ACC112 (cell line): ENCODE measurements at regions not wholly inside any gene's neighbourhood (a gene's known extent, or its start where the extent isn't known, plus 50 kb on each side); places are given as distances from the start of the nearest gene placed in this dataset.
"Not testable (repeated sequence)": the region's sequence is repeated elsewhere in the genome, so short reads cannot be mapped to it uniquely, and the experiment has no call there.

Experiments used
- H2AFZ ChIP-seq: fragments of 200-600 bp; sonication (generic); one replicate; pipeline ENCODE4 v1.6.0; 2017; ENCODE audit warnings: antibody characterized with exemption, low read length; ENCODE audit not compliant: unreplicated experiment
- H3K27ac ChIP-seq: fragments of 200-600 bp; sonication (generic); 2 replicates; pipeline ENCODE4 v1.5.1; 2014; ENCODE audit warnings: low read depth, mild to moderate bottlenecking, antibody characterized with exemption, low read length, moderate library complexity
- H3K27me3 ChIP-seq: fragments of 200-600 bp; sonication (generic); 2 replicates; pipeline ENCODE4 v1.6.1; 2014; ENCODE audit warnings: mild to moderate bottlenecking, antibody characterized with exemption, low read length, moderate library complexity, mixed read lengths; ENCODE audit not compliant: insufficient read depth
- H3K36me3 ChIP-seq: fragments of 200-600 bp; sonication (generic); 2 replicates; pipeline ENCODE4 v1.6.1; 2016; ENCODE audit warnings: mild to moderate bottlenecking, antibody characterized with exemption, low read length, moderate library complexity, mixed read lengths; ENCODE audit not compliant: insufficient read depth
- H3K4me1 ChIP-seq: fragments of 200-600 bp; sonication (generic); one replicate; pipeline ENCODE4 v1.6.1; 2016; ENCODE audit warnings: low read length, mixed read lengths; ENCODE audit not compliant: insufficient read depth, unreplicated experiment, control insufficient read depth
- H3K4me3 ChIP-seq: fragments of 200-600 bp; sonication (generic); 2 replicates; pipeline ENCODE4 v1.5.1; 2014; ENCODE audit warnings: mild to moderate bottlenecking, low read depth, low read length
- H3K79me2 ChIP-seq: fragments of 200-600 bp; sonication (generic); one replicate; pipeline ENCODE4 v1.6.0; 2016; ENCODE audit warnings: low read length; ENCODE audit not compliant: control insufficient read depth, unreplicated experiment, insufficient read depth

- Histone ChIP-seq H2AFZ (no peak overlapping the region), H3K4me3 (no peak overlapping the region), H3K79me2 (no peaks in the 10 kb centered on the region), H3K27me3 (no peaks in the 10 kb centered on the region), H3K36me3 (no peaks in the 10 kb centered on the region), H3K4me1 (no peaks in the 10 kb centered on the region), H3K27ac (no peak overlapping the region)
These were observed 372.8 kb upstream of the UBE2E3 start for GRCh38 chr2:180607514-180608049.

GRCh38 chr2:180604077-180604476 lies 376.3 kb upstream of the UBE2E3 start:
- no peaks in the 10 kb centered on the region for H3K4me1 ChIP-seq
- no peak overlapping the region for H3K27ac ChIP-seq
- no peak overlapping the region for H2AFZ ChIP-seq
- H3K79me2 ChIP-seq = no peaks in the 10 kb centered on the region
- no peaks in the 10 kb centered on the region for H3K36me3 ChIP-seq
- H3K27me3 ChIP-seq = no peaks in the 10 kb centered on the region
- H3K4me3 ChIP-seq = no peak overlapping the region

- H3K27ac ChIP-seq = no peak overlapping the region
- no peaks in the 10 kb centered on the region for H3K4me1 ChIP-seq
- no peaks in the 10 kb centered on the region for H3K79me2 ChIP-seq
- no peak overlapping the region for H2AFZ ChIP-seq
- H3K4me3 ChIP-seq = no peak overlapping the region
- no peaks in the 10 kb centered on the region for H3K27me3 ChIP-seq
- H3K36me3 ChIP-seq = no peaks in the 10 kb centered on the region
These were observed 379.4 kb upstream of the UBE2E3 start for GRCh38 chr2:180601016-180601415.

GRCh38 chr2:180599804-180600203 lies 380.6 kb upstream of the UBE2E3 start:
- no peaks in the 10 kb centered on the region for H3K79me2 ChIP-seq
- H3K27me3 ChIP-seq = no peaks in the 10 kb centered on the region
- H3K4me3 ChIP-seq = no peak overlapping the region

GRCh38 chr2:180597179-180597578 lies 383.2 kb upstream of the UBE2E3 start:
- no peaks in the 10 kb centered on the region for H3K4me1 ChIP-seq
- H3K27me3 ChIP-seq = no peaks in the 10 kb centered on the region
- H3K79me2 ChIP-seq = no peaks in the 10 kb centered on the region
- no peak overlapping the region for H3K27ac ChIP-seq
- no peak overlapping the region for H3K4me3 ChIP-seq
- H2AFZ ChIP-seq = no peak overlapping the region
- no peaks in the 10 kb centered on the region for H3K36me3 ChIP-seq

More at GRCh38 chr2:180599804-180600203, 380.6 kb upstream of the UBE2E3 start:
- no peak overlapping the region for H2AFZ ChIP-seq
- H3K4me1 ChIP-seq = no peaks in the 10 kb centered on the region
- H3K27ac ChIP-seq = no peak overlapping the region
- no peaks in the 10 kb centered on the region for H3K36me3 ChIP-seq

GRCh38 chr2:180596453-180596852 lies 384.0 kb upstream of the UBE2E3 start:
- Histone ChIP-seq H3K4me1 (no peaks in the 10 kb centered on the region), H3K36me3 (no peaks in the 10 kb centered on the region), H3K4me3 (no peak overlapping the region), H3K27ac (no peak overlapping the region), H3K27me3 (no peaks in the 10 kb centered on the region), H2AFZ (no peak overlapping the region), H3K79me2 (no peaks in the 10 kb centered on the region)

- H3K36me3 ChIP-seq = no peaks in the 10 kb centered on the region
- no peaks in the 10 kb centered on the region for H3K79me2 ChIP-seq
- no peak overlapping the region for H3K27ac ChIP-seq
- H3K27me3 ChIP-seq = no peaks in the 10 kb centered on the region
- H3K4me3 ChIP-seq = no peak overlapping the region
- H2AFZ ChIP-seq = no peak overlapping the region
- no peaks in the 10 kb centered on the region for H3K4me1 ChIP-seq
These were observed 388.5 kb upstream of the UBE2E3 start for GRCh38 chr2:180591947-180592346.

GRCh38 chr2:180591093-180591781 lies 389.2 kb upstream of the UBE2E3 start:
- not testable (repeated sequence) for H2AFZ ChIP-seq

GRCh38 chr2:180583441-180584140 lies 396.8 kb upstream of the UBE2E3 start:
- Histone ChIP-seq H3K4me1 (no peaks in the 10 kb centered on the region), H3K27ac (no peak overlapping the region), H3K27me3 (no peaks in the 10 kb centered on the region), H3K36me3 (no peaks in the 10 kb centered on the region), H2AFZ (no peak overlapping the region), H3K79me2 (no peaks in the 10 kb centered on the region), H3K4me3 (no peak overlapping the region)

More at GRCh38 chr2:180591093-180591781, 389.2 kb upstream of the UBE2E3 start:
- not testable (repeated sequence) for H3K27ac ChIP-seq, H3K4me3 ChIP-seq, H3K36me3 ChIP-seq, H3K27me3 ChIP-seq, H3K79me2 ChIP-seq, H3K4me1 ChIP-seq

- Histone ChIP-seq H3K36me3 (no peaks in the 10 kb centered on the region), H3K79me2 (no peaks in the 10 kb centered on the region), H2AFZ (no peak overlapping the region), H3K4me3 (no peak overlapping the region), H3K27ac (no peak overlapping the region), H3K4me1 (no peaks in the 10 kb centered on the region), H3K27me3 (no peaks in the 10 kb centered on the region)
These were observed 401.0 kb upstream of the UBE2E3 start for GRCh38 chr2:180579388-180579787.

GRCh38 chr2:180578441-180578840 lies 402.0 kb upstream of the UBE2E3 start:
- Histone ChIP-seq H3K79me2 (no peaks in the 10 kb centered on the region), H3K4me1 (peaks cover 5% of the 10 kb centered on the region), H2AFZ (no peak overlapping the region), H3K27ac (no peak overlapping the region), H3K4me3 (no peak overlapping the region), H3K36me3 (no peaks in the 10 kb centered on the region), H3K27me3 (no peaks in the 10 kb centered on the region)
